ENCODE measurements at regions not wholly inside any gene's neighbourhood (a gene's known extent, or its start where the extent isn't known, plus 50 kb on each side); places are given as distances from the start of the nearest gene placed in this dataset.
"Not testable (repeated sequence)": the region's sequence is repeated elsewhere in the genome, so short reads cannot be mapped to it uniquely, and the experiment has no call there.

DNA sequence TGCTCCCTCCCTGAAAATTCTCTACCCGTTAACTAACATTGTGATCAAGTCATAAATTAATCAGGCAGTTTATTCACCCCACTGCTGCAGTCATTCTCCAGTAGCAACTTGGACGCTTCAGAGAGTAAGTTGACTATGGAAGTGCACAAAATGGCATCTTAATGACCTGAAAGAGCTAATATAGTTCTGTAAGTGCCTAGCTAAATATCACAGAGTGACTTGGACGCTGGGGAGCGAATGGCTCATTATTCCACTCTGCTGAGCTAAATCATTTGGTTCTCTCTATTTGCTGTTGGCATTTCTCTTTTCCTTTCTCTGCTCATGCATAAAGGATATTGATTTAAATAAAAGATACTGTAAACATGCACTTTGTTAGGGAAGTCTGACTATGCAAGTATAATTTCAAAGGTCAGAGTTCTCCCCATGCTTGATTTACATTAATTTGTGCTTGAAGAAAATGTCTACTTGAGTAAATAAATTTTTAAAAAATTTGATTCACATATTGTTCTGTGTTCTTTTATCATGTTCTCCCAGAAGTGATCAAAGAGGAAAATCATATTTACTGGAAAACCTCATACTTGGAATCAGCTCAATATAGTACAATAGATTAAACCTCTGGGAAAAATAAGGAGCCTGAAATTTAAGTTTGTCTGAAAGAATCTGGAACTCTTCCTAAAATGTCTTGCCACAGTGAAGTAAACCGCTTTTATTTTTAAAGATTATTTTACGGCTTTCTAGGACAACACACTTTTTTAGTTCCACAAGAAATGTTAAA, 169.5 kb upstream of the HAPLN1 start:
- DNase-seq (ENCODE audit: low spot score), result no peak

DNA sequence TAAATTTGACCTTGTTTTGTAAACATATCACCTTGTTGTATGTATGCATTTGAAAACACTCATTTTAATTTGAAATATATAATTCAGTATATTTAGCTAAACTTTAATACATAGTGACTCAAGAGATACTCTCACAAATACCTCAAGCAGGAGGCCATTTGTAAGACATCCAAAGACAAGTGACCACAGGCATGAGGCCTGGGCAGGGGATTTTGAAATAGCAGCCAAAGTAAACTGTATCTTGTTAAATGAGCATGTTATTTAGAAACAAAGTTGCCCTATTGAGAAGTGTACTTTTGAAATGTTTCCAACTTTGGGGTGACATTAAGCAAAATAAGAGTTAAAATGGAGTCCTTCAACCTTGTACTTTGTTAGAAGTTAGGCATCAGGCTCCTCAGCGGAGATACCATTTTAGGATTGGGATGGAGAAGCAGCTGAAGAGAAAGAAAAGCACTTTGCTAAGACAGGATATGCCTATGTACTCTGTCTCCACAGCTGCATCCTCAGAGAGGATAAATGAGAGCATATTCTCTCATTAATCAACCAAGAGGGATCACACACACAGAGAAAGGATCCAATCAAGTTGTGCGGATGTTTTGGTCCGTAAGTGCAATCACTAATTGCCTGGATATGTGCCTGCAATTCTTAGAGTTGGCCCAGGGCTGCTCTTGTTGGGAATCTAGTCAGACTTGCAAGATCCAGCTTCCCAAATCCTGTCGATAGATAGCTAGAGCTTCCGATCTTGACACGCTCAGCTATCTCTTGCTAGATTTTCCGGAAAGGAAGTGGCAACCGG, 157.5 kb upstream of the HAPLN1 start:
- DNase-seq (ENCODE audit: low spot score), result no peak

DNA sequence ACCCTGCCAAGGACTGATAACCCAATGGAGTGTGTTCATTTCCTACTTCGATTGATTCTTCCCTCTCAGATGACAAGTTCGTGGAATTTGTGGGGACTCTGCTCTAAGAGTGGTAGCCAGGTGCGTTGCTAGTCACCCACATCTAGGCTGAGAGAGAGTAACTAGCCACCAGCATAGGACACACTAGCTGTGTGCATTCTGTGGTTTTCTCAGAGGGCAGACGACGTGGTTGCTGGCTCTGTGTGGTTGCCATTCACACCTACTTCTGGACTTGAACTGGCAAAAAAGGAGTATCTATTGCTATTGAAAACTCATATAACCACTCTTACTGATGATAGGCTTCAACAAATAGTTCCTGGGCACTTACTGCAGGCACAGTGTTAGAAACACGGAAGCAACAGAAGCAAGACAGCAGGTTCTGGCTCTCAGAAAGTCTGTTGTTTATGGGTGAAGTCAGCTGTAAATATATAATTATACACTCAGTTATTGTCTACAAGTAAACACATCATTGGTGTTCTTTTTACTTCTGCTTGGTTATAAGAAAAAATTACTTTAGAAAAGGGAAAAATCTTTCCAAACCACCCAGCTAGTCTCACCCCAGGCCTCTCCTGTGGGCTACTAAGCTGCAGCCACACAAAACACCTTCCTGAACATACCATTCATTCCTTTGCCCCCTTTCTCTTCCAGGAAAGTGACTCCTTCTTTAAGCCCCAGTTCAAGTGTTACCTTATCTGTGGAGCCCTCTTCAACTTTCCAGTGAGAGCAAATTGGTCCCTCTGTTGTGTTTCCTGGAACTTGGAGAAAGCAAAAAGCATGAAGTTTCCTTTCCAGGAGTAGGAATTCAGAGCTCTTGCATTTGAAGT, 151.1 kb upstream of the HAPLN1 start:
- DNase-seq (ENCODE audit: low spot score), result no peak

DNA sequence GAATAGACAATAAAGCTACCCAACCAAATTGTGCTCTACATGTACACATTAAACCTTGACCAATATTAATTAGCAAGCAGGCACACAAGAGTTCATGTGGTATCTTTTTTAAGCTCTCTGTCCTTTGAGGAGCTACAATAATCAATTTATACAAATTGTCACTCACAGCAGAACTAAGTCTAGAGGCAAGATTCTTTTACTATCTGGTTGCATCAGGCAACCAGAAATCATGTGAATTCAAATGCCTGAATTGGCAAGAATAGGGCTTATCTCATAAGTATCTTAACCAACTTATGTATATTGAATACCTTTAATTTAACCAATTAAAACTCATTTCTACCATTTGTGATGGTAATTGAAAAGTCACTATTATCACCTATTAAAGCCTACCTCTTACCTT, 145.5 kb upstream of the HAPLN1 start:
- no peak for DNase-seq (ENCODE audit: low spot score)

DNA sequence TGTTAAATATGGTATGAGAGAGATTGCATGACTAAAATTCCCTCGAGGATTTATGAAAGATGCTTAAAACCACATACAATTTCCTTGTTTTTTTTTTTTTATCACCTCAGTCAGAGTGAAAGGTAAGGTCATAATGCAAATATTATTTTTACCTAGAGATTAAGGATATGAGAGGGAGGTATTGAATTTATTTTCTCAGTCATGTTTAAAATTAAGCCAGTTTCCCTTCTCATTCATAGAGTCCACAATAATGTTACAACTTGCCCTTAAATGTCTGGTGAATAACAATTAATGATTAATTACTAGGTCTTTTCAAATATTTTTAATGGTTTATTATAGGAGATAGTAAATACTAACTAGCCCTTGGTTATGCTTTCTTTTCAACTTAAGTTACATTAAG, 144.9 kb upstream of the HAPLN1 start:
- no peak for DNase-seq (ENCODE audit: low spot score)

DNA sequence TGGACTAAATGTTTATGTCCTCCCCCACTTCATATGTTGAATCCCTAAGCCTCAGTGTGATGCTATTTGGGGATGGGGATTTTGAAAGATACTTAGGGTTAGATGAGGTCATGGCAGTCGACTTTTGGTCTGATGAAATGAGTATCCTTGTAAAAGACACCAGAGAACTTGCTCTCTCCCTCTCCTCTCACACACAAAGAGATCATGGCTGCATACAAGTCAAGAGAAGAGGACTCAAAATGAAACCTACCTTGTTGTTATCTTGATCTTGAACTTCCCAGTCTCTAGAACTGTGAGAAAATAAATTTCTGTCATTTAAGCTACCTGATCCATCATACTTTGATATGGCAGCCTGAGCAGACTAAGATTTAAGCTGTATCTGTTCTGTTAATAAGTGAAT, 144.0 kb upstream of the HAPLN1 start:
- DNase-seq (ENCODE audit: low spot score), result no peak

DNA sequence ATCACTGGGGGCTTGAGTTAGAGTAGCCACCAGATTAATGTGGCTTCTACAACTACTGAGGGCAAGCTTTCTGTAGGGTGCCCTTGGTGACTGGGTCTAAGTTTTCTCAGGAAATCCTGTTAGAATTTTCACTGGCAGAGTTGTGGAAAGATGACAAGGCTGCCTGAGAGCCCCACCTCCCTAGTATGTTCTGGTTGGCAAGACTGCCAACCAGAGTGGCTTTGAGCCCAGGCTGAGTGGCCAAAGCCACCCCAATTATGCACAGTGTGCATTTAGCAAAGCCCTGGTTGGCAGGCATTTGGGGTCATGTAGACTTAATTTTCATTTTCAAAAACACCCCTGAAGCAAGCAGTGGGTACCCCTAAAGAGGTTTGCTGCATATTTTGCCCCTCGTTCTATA, 136.7 kb upstream of the HAPLN1 start:
- DNase-seq (ENCODE audit: low spot score), result no peak

DNA sequence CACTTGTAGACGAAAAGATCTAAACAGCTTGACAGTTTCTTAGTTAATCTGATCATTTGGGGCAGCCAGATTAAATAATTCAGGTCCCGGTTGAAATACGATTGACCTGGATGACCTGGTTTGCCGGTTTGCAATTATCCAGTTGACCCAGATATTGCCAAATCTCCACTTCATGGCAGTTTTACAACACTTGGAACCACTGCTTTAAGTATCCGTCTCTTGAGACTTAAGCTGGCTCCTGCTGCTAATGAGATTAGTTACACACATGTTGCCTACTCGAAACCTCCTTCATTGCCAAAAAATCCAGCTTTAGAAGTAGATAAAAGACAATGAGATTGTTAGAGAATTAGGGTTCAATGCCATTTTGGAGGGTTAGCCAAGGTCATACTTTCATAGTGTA, 136.2 kb upstream of the HAPLN1 start:
- DNase-seq (ENCODE audit: low spot score), result no peak

DNA sequence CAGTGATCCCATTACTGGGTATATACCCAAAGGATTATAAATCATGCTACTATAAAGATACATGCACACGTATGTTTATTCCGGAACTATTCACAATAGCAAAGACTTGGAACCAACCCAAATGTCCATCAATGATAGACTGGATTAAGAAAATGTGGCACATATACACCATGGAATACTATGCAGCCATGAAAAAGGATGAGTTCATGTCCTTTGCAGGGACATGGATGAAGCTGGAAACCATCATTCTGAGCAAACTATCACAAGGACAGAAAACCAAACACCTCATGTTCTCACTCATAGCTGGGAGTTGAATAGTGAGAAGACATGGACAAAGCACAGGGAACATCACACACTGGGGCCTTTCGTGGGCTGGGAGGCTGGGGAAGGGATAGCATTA, 129.8 kb upstream of the HAPLN1 start:
- DNase-seq (ENCODE audit: low spot score), result not testable (repeated sequence)

DNA sequence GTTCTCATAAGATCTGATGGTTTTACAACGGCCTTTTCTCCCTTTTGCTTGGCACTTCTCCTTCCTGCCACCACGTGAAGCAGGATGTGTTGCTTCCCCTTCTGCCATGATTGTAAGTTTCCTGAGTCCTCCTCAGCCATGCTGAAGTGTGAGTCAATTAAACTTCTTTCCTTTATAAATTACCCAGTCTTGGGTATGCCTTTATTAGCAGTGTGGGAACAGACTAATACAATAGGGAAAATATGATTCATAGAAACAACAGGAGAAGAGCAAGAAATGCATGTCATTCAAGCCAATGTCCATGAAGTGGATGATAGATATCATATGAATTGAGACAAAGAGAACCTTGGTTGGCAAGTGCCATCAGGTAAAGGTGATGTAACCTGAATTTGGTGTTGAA, 128.3 kb upstream of the HAPLN1 start:
- DNase-seq (ENCODE audit: low spot score), result no peak

DNA sequence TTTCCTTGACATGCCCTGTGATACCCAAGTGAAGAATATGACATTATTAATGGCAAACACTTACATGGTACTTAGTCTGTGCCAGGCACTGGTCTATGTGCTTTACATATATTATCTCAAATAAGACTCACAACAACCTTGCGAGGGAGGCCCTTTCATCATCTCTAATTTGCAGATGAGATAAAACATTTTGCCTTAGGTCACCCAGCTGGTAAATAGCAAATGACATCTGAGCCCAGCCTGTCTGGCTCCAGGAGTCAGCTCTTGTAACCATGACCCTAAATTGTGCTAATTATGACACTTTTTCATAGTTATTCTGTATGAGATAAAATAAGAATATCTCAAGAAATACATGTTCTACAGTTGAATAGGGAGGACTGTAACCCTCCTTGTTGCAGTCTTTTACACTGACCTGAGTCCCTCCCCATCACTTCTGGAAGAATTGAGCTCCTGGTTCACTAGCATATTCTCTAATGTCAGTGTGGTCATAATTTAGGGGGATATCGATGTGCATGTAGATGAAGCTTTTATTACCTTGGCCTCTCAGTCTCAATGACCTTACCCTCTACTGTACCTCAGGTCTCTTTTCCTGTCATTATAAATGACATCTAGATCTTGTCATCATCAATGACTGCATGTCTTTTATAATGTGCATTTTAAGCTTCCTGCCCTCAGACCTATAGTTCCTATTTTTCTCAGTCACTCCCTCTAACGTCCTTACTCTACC, 126.1 kb upstream of the HAPLN1 start:
- no peak for DNase-seq (ENCODE audit: low spot score)

DNA sequence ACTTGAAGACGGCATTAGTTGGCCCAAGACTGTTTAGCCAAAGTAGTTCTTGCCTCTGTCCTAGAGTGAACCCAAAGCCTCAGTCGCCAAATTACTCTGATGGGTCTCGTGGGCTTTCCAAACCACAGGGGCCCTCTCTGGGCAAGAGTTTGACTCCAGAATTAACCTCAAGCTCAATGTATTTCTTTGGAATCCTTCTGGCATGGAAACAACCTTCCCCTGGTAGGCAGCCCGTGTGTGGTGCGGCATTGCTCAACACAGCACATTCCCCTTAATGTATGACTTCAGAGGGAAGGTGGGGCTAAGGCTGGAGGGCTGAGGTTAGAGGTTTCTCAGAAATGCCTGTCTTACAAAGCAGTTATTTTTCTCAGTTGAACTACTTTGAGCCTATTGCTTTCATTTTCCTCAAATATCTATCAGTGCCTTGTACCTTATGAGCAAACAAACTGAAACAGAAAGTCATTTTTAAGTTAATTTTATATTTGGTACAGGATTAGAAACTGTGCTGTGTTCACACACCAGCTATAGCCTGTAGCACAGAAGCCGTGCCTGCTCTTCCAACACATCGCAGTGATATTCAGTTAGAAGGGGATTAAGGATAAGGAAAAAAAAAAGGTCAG, 123.9 kb upstream of the HAPLN1 start:
- peak; percentile 51 for DNase-seq (ENCODE audit: low spot score)

DNA sequence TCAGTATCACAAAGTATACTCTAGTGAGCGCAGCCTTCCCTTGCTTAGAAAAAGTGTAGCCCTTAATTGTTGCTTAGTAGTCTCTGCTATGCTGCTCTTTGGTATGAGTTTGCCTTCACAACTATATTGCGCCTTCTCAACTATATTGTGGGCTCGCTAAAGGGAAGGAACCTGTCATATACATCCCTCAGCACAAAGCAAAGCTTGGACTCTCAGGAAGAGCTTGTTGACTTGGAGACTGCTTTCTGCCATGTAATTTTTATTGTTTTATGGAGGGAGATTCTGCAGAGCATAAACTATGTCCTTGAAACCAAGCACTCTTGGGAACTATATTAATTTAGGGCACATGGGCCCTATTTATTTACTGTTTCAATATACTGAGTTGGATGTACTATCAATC, 119.1 kb upstream of the HAPLN1 start:
- no peak for DNase-seq (ENCODE audit: low spot score)

DNA sequence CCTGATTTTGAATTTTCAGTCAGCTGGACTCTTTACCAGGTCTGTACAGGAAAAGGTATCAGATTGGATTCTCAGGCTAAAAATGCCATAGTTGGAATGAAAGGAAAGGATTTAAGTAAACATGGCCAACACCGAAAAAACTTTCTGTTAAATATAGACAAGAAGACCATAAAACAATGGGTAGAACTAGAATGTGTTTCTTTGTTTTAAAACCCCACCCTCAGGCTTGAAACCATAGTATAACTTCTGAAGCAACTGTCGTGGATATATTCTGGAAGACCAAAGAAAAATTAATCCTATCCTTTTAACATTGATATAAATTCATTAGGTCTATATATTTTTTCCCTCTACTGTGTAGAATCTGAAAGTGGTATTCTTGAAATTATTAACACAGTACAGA, 118.6 kb upstream of the HAPLN1 start:
- DNase-seq (ENCODE audit: low spot score), result no peak

DNA sequence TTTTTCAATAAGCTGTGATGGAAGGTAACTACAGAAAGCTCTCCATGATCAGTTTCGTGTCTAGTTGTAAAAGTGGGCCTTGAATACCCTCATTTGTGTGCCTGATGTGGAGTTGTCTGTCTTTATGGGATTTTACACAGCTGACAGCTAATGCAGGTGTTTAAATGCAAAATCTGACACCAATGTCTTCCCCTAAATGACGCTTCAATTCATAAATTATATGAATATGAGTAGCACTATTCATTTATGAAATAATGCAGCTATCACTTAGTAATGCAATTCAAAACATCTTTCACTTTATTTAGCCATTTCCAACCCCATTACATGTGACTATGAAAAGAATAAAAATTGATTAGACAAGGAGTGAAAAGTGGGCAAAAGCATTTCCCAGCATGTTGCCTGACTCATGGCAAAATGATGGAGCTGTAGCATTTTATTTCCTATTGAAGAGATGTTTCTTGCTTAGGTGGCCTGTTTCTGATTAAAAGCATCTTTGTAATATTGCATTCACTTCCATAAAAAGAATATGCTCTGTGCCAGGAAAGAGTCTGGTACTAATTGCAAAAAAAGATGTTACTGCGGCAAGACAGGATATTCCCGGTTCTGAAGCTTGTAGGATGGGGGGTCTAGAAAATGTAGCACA, 116.7 kb upstream of the HAPLN1 start:
- no peak for DNase-seq (ENCODE audit: low spot score)

DNA sequence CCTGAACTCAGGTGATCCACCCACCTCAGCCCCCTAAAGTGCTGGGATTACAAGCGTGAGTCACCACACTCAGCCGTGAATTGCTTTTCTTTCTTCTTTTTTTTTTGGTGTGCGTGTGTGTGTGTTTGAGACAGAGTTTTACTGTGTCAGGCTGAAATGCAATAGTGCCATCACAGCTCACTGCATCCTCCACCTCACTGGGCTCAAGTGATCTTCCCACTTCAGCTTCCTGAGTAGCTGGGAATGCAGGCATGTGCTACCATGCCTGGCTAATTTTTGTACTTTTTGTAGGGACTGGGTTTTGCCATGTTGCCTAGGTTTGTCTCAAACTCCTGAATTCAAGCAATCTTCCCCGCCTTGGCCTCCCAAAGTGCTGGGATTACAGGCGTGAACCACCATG, 113.7 kb upstream of the HAPLN1 start:
- DNase-seq (ENCODE audit: low spot score), result no peak

DNA sequence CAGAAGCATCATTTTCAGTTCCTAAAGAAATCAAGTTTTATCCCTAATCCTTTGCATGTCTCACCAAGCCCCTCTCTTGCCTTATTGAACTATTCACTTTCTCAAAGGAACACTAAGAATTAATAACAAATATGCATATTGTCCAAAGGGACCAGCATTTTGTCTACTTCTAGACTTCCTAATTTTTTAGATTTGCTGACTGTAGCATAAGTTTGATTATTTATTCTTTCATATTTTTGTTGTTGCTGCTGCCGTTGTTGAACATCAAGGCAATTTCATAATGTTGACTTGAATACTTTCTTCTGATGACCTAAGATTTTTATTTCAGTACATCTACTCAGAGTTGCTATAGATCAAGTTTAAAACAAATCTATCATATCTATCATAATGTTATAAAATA, 111.2 kb upstream of the HAPLN1 start:
- no peak for DNase-seq (ENCODE audit: low spot score)

DNA sequence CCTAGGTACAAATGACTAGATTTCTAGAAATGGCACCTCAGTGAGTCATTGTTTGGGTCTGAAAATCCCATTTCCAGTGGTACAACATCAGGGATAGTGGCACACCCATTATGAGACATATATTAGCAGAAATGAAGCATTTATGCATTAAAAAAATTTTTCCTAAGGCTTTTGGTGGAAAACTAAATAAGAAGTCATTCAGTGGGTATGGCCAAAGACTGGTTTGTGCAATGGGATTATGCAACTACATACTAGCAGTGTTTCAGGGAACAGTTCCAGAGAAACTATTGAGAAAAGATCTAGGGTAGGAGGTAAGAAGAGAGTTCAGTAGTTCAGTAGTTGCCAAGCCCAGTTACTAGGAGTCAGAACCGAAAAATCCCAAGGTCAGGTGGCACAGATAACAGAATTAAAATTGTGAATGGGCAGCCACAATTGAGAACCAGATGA, 106.5 kb upstream of the HAPLN1 start:
- DNase-seq (ENCODE audit: low spot score), result peak; percentile 17

DNA sequence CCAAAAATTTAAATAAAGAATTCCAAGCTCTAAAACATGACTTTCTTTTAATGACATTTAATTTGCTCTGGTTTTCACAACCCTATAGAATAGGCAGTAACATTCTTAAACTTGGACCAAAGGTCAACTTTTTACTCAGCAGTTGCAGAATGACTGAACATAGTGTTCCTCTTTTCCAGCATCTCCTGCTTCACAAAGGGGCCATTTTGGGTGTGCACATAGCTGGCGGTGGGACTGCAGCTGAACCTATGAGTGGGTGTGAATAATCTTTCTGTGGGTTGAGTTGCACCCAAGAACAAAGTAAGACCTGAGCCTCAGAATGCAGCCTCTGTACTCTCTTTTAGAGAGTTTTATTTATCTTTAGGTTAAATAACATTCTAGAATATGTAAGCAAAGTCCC, 96.9 kb upstream of the HAPLN1 start:
- no peak for DNase-seq (ENCODE audit: low spot score)

DNA sequence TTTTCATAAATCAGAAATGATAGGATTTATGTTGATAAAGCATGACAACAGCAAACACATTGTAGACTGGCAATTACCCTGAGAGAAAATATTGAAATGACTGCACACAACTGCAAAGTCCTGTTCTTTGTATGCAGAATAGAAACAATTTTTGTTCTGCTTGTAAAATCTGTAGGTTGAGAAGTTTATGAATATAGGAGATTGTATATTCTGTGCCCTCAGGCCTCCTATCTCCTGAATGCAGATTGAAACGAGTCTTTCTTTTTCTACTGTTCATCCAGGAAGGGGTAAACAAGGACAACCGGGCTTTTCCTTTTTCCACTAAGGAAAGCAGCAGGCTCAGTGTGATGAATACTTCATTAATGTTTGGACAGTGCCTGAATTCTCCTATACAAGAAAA, 95.0 kb upstream of the HAPLN1 start:
- DNase-seq (ENCODE audit: low spot score), result no peak

DNA sequence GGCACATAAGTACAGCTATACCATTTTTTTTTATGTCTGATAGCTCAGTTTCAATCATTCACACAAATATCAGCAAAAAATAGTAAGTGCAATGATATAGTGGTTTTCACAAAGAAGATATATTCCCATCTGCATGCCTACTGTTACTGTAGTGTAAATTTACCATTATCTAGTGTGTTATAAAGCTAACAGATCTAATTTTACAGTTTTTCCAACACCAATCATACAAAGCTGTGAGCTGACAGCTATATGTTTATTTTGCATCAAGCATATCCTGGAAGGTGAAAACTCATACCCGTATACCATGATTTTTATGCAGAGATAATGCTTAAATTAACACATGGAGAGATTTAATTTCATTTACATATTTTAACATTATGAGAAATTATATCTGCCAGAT, 89.9 kb upstream of the HAPLN1 start:
- DNase-seq (ENCODE audit: low spot score), result no peak

Measured in A172 (cell line).